ENCODE measurements at regions not wholly inside any gene's neighbourhood (a gene's known extent, or its start where the extent isn't known, plus 50 kb on each side); places are given as distances from the start of the nearest gene placed in this dataset.
"Not testable (repeated sequence)": the region's sequence is repeated elsewhere in the genome, so short reads cannot be mapped to it uniquely, and the experiment has no call there.

DNA sequence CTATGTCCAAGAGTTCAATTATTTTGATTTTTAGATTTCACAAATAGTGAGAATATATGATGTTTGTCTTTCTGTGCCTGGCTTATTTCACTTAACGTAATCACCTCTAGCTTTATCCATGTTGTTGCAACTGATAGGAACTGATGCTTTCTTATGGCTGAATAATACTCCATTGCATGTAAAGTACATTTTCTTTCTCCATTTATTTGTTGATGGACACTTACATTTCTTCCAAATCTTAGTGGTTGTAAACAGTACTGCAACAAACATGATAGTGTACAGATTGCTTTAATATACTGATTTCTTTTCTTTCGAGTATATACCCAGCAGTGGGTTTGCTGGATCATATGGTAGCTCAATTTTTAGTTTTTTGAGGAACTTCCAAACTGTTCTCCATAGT lies 600.6 kb upstream of the SEMA6D start:
- no peak for TF ChIP-seq POLR2A (IDR thresholded peaks at IDR 0.05; ENCODE audit: extremely low read depth, insufficient read length)
- TF ChIP-seq, protein P1, sequence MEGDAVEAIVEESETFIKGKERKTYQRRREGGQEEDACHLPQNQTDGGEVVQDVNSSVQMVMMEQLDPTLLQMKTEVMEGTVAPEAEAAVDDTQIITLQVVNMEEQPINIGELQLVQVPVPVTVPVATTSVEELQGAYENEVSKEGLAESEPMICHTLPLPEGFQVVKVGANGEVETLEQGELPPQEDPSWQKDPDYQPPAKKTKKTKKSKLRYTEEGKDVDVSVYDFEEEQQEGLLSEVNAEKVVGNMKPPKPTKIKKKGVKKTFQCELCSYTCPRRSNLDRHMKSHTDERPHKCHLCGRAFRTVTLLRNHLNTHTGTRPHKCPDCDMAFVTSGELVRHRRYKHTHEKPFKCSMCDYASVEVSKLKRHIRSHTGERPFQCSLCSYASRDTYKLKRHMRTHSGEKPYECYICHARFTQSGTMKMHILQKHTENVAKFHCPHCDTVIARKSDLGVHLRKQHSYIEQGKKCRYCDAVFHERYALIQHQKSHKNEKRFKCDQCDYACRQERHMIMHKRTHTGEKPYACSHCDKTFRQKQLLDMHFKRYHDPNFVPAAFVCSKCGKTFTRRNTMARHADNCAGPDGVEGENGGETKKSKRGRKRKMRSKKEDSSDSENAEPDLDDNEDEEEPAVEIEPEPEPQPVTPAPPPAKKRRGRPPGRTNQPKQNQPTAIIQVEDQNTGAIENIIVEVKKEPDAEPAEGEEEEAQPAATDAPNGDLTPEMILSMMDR (IDR thresholded peaks at IDR 0.05; ENCODE audit: low read depth, low read length), result no peak
- no peak for TF ChIP-seq MYC (IDR thresholded peaks at IDR 0.05; ENCODE audit: low read depth, low read length)
- TF ChIP-seq, protein P2, sequence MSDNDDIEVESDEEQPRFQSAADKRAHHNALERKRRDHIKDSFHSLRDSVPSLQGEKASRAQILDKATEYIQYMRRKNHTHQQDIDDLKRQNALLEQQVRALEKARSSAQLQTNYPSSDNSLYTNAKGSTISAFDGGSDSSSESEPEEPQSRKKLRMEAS (IDR thresholded peaks at IDR 0.05; ENCODE audit: low read depth, low read length), result no peak
- no peak overlapping the region for H3K4me3 ChIP-seq (ENCODE audit: low read depth, low read length)

DNA sequence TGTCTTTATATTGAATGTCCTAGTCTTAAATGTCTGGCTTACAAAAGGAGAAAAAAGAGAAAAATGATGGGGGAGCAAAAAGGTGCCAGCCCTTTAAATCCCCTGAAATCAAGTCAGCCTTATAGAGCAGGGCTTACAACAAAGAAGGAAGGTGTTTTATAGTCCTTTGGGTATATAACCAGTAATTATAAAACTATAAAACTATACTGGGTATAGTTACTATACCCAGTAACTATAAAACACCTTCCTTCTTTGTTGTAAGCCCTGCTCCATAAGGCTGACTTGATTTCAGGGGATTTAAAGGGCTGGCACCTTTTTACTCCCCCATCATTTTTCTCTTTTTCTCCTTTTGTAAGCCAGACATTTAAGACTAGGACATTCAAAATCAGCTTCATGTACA lies 598.0 kb upstream of the SEMA6D start:
- DNase-seq (ENCODE audit: low read depth), result no peak
- no peak overlapping the region for H3K4me3 ChIP-seq (ENCODE audit: low read depth, low read length)
- no peak for TF ChIP-seq MYC (IDR thresholded peaks at IDR 0.05; ENCODE audit: low read depth, low read length)
- TF ChIP-seq, protein P2 (IDR thresholded peaks at IDR 0.05; ENCODE audit: low read depth, low read length), result no peak

More for the DNA sequence above, 600.6 kb upstream of the SEMA6D start:
- DNase-seq (ENCODE audit: low read depth), result no peak

DNA sequence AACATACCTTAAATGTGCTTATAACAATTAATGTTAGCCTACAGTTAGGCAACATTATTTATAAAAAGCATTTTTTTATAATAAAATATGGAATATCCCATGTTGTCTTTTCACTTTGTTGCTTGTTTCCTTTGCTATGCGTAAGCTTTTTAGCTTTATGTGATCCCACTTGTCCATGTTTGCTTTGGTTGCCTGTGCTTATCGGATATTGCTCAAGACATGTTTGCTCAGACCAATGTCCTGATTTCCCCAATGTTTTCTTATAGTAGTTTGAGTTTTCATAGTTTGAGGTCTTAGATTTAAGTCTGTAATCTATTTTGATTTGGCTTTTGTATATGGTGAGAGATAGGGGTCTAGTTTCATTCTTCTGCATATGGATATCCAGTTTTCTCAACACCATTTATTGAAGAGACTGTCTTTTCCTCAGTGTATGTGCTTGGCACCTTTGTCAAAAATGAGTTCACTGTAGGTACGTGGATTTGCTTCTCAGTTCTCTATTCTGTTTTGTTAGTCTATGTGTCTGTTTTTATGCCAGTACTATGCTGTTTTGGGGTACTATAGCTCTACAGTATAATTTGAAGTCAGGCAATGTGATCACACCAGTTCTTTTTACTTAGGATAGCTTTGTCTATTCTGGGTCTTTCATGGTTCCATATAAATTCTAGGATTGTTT lies 592.7 kb upstream of the SEMA6D start:
- TF ChIP-seq MYC (IDR thresholded peaks at IDR 0.05; ENCODE audit: low read depth, low read length) (no peak), POLR2A (IDR thresholded peaks at IDR 0.05; ENCODE audit: extremely low read depth, insufficient read length) (no peak)
- TF ChIP-seq, protein P1 (IDR thresholded peaks at IDR 0.05; ENCODE audit: low read depth, low read length), result no peak
- TF ChIP-seq, protein P2 (IDR thresholded peaks at IDR 0.05; ENCODE audit: low read depth, low read length), result no peak
- H3K4me3 ChIP-seq (ENCODE audit: low read depth, low read length), result no peak overlapping the region
- DNase-seq (ENCODE audit: low read depth), result no peak

DNA sequence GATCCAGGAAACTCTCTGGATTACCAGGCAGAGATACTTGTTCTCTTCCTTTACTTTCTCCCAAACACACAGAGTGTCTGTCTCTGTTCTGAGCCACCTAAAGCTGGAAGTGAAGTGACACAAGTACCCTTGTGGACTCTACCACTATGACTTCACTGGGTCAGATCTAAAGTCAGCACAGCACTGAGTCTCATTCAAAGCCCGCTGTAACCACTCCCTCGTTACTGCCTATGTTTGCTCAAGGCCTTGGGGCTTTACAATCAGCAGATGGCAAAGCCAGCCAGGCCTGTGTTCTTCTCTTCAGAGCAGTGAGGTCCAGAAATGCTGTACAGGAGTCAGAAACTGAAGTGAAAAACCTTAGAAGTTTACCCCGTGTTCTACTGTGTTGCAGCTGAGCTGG lies 588.3 kb upstream of the SEMA6D start:
- TF ChIP-seq MYC (IDR thresholded peaks at IDR 0.05; ENCODE audit: low read depth, low read length) (no peak), POLR2A (IDR thresholded peaks at IDR 0.05; ENCODE audit: extremely low read depth, insufficient read length) (no peak)
- TF ChIP-seq, protein P1 (IDR thresholded peaks at IDR 0.05; ENCODE audit: low read depth, low read length), result no peak
- TF ChIP-seq, protein P2 (IDR thresholded peaks at IDR 0.05; ENCODE audit: low read depth, low read length), result no peak
- no peak for DNase-seq (ENCODE audit: low read depth)

DNA sequence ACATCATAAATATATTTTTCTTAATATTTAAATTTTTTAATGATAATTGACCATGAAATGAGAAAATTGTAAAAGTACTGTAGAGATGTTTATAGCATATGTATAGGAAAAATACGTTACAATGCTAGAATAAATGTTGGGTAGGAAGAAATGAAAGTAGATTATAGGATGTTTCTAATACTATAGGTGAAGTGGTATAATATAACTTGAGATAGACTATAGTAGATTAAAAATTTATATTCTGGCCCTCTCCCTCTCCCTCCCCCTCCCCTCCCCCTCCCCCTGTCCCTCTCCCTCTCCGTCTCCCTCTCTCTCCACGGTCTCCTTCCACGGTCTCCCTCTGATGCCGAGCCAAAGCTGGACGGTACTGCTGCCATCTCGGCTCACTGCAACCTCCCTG lies 585.9 kb upstream of the SEMA6D start:
- not testable (repeated sequence) for H3K4me3 ChIP-seq (ENCODE audit: low read depth, low read length); DNase-seq (ENCODE audit: low read depth)

More for the DNA sequence above, 588.3 kb upstream of the SEMA6D start:
- H3K4me3 ChIP-seq (ENCODE audit: low read depth, low read length), result no peak overlapping the region

DNA sequence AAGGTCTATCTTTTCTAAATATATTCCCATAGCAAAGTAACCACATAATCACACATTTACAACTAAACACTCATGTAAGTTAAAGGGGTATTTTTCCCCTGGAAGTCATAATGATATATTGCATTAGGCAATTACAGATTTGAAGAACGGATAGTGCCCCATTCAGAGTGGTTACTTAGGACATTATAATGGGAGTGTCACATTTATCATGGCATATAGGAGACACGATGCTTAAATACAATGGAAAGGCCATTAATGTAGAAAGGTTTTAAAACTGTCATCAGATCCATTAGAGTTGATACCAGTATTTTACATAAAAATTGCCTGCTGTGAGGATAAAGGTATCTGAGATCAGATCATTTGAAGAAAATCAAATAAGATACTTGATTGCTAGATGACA lies 582.0 kb upstream of the SEMA6D start:
- no peak for DNase-seq (ENCODE audit: low read depth)
- TF ChIP-seq MYC (IDR thresholded peaks at IDR 0.05; ENCODE audit: low read depth, low read length) (no peak), POLR2A (IDR thresholded peaks at IDR 0.05; ENCODE audit: extremely low read depth, insufficient read length) (no peak)
- TF ChIP-seq, protein P1 (IDR thresholded peaks at IDR 0.05; ENCODE audit: low read depth, low read length), result no peak
- TF ChIP-seq, protein P2 (IDR thresholded peaks at IDR 0.05; ENCODE audit: low read depth, low read length), result no peak

DNA sequence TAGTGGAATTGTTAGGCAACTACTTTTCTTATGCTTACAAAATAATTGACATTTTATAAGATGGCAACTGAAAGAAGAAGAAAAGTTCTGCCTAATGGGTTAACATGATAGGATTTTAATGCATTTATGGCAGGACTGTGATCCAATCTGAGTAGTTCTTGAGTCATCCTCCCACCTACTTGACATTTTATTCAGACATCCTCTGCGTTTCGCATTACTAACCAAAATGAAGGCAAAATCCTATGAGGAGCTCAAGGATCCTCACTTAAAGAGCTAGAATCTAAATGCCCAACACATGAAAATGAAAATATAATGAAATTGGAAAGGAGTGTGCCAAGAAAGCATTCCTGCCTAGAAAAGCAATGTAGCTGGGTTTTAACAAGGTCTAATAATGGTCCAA lies 581.1 kb upstream of the SEMA6D start:
- TF ChIP-seq, protein P2 (IDR thresholded peaks at IDR 0.05; ENCODE audit: low read depth, low read length), result no peak
- no peak for TF ChIP-seq POLR2A (IDR thresholded peaks at IDR 0.05; ENCODE audit: extremely low read depth, insufficient read length)
- TF ChIP-seq MYC (IDR thresholded peaks at IDR 0.05; ENCODE audit: low read depth, low read length), result no peak
- TF ChIP-seq, protein P1 (IDR thresholded peaks at IDR 0.05; ENCODE audit: low read depth, low read length), result no peak

More for the DNA sequence above, 582.0 kb upstream of the SEMA6D start:
- no peak overlapping the region for H3K4me3 ChIP-seq (ENCODE audit: low read depth, low read length)

More for the DNA sequence above, 581.1 kb upstream of the SEMA6D start:
- no peak overlapping the region for H3K4me3 ChIP-seq (ENCODE audit: low read depth, low read length)
- no peak for DNase-seq (ENCODE audit: low read depth)
